GM12878 (cell line): ENCODE measurements at regions not wholly inside any gene's neighbourhood (a gene's known extent, or its start where the extent isn't known, plus 50 kb on each side); places are given as distances from the start of the nearest gene placed in this dataset.

Experiments
- ATAC-seq: fragments of 200-7000 bp; cut with Tn5 transposase; 3 replicates; pipeline ENCODE4 v1.9.1; 2020; ENCODE audit warnings: mild to moderate bottlenecking, moderate library complexity
- BruUV-seq: library from RNA; stranded (reverse); fragments of 400-500 nt; replicated peaks from 2 replicates; lab custom pipeline; 2021; lab: Mats Ljungman, UMichigan
- CTCF ChIA-PET: fragments of 300-600 bp; sonication (Branson Sonifier 250); formaldehyde crosslinking; extraction: SDS; loops from one replicate; lab custom pipeline; 2021; ENCODE audit warnings: inconsistent platforms; lab: Yijun Ruan, JAX
- POLR2A ChIA-PET: fragments of 350-600 bp; formaldehyde crosslinking; extraction: SDS; loops from one replicate; lab custom pipeline; 2021; ENCODE audit warnings: inconsistent platforms; lab: Charles Lee
- RAD21 ChIA-PET: fragments of 300-600 bp; sonication (Branson Sonifier 250); formaldehyde crosslinking; loops from one replicate; lab custom pipeline; 2023; ENCODE audit warnings: antibody characterized with exemption; ENCODE audit not compliant: unreplicated experiment; lab: Charles Lee
- SMC1A ChIA-PET: fragments of 300-600 bp; sonication (Branson Sonifier 250); formaldehyde crosslinking; loops from one replicate; lab custom pipeline; 2023; ENCODE audit not compliant: unreplicated experiment, uncharacterized antibody; lab: Charles Lee
- DNase-seq: peaks from one replicate; pipeline ENCODE4 v3.0.0-alpha.2; 2011; ENCODE audit warnings: low read depth, low spot score
- FAIRE-seq: peaks from 3 replicates; lab custom pipeline; 2011; peaks lifted over from hg19 to GRCh38; lab: Jason Lieb, UNC
- H2AFZ ChIP-seq: 2 replicates; pipeline ENCODE4 v1.6.0; 2011; ENCODE audit warnings: low read depth, low read length, control low read depth; ENCODE audit not compliant: control insufficient read depth
- H3K27ac ChIP-seq: 2 replicates; pipeline ENCODE4 v1.5.1; 2011; ENCODE audit warnings: control low read depth; ENCODE audit not compliant: control insufficient read depth, insufficient read depth
- H3K27me3 ChIP-seq, 2 experiments: replicated peaks in 1 of 2; 2 replicates each; pipeline versions ENCODE4 v1.6.0 to v1.6.1; 2011; ENCODE audit warnings: low read length in 1 of 2; ENCODE audit not compliant: control insufficient read depth in 2 of 2, insufficient read depth in 2 of 2
- H3K36me3 ChIP-seq, 2 experiments: 2 replicates each; pipeline ENCODE4 v1.5.1; 2011; ENCODE audit warnings: low read length in 1 of 2; ENCODE audit not compliant: control insufficient read depth in 2 of 2, insufficient read depth in 2 of 2
- H3K4me1 ChIP-seq: 2 replicates; pipeline ENCODE4 v1.6.1; 2011; ENCODE audit warnings: mild to moderate bottlenecking, low read length, moderate library complexity, mixed read lengths; ENCODE audit not compliant: control insufficient read depth, insufficient read depth
- H3K4me2 ChIP-seq: 2 replicates; pipeline ENCODE4 v1.6.0; 2011; ENCODE audit warnings: control low read depth; ENCODE audit not compliant: control insufficient read depth, insufficient read depth
- H3K4me3 ChIP-seq: fragments of 200-600 bp; sonication (generic); 2 replicates; pipeline ENCODE4 v1.5.1; 2016
- H3K79me2 ChIP-seq: 2 replicates; pipeline ENCODE4 v1.6.0; 2011; ENCODE audit warnings: low read length; ENCODE audit not compliant: control insufficient read depth, insufficient read depth
- H3K9ac ChIP-seq: 2 replicates; pipeline ENCODE4 v1.8.0; 2011; ENCODE audit warnings: low read length, control low read depth, mixed read lengths; ENCODE audit not compliant: control insufficient read depth, insufficient read depth
- H3K9me3 ChIP-seq: replicated peaks from 3 replicates; pipeline ENCODE4 v1.5.1; 2011; ENCODE audit warnings: mild to moderate bottlenecking, low read length; ENCODE audit not compliant: control insufficient read depth, insufficient read depth
- H4K20me1 ChIP-seq: 2 replicates; pipeline ENCODE4 v1.6.0; 2011; ENCODE audit not compliant: control insufficient read depth, insufficient read depth
- TCF7 ChIP-seq: IDR thresholded peaks from 2 replicates; pipeline ENCODE4 v1.6.1; 2014; ENCODE audit warnings: antibody characterized with exemption, borderline replicate concordance
- WGBS: methylation state at CpG from one replicate; pipeline ENCODE4 v1.1.6; 2016; ENCODE audit warnings: low lambda C conversion rate; ENCODE audit not compliant: insufficient replicate concordance, insufficient coverage; ENCODE audit errors: missing lambda C conversion rate; 5-methylcytosine and 5-hydroxymethylcytosine counted together
- in situ Hi-C: fragments of 300-500 bp; cut with MboI; formaldehyde crosslinking; loops from 9 replicates; pipeline ENCODE4 v1.14.3; 2018; ENCODE audit warnings: mixed read lengths
- intact Hi-C: fragments of 100-400 bp; cut with micrococcal nuclease; formaldehyde crosslinking; loops from one replicate; pipeline ENCODE4 v1.14.2; 2022; ENCODE audit not compliant: unreplicated experiment
- TF ChIP-seq, protein P1 (sequence below): IDR thresholded peaks from 2 replicates; pipeline ENCODE4 v1.6.1; 2012; ENCODE audit warnings: mild to moderate bottlenecking, low read depth, low read length
- TF ChIP-seq, protein P2 (sequence below): fragments of 450-650 bp; formaldehyde crosslinking; IDR thresholded peaks from 2 replicates; pipeline ENCODE4 v1.4.0; 2020; ENCODE audit warnings: mild to moderate bottlenecking, moderate library complexity
- TF ChIP-seq, protein P3 (sequence below): fragments of 150-350 bp; IDR thresholded peaks from 2 replicates; pipeline ENCODE4 v1.6.1; 2016; ENCODE audit warnings: low read depth, low read length

DNA sequence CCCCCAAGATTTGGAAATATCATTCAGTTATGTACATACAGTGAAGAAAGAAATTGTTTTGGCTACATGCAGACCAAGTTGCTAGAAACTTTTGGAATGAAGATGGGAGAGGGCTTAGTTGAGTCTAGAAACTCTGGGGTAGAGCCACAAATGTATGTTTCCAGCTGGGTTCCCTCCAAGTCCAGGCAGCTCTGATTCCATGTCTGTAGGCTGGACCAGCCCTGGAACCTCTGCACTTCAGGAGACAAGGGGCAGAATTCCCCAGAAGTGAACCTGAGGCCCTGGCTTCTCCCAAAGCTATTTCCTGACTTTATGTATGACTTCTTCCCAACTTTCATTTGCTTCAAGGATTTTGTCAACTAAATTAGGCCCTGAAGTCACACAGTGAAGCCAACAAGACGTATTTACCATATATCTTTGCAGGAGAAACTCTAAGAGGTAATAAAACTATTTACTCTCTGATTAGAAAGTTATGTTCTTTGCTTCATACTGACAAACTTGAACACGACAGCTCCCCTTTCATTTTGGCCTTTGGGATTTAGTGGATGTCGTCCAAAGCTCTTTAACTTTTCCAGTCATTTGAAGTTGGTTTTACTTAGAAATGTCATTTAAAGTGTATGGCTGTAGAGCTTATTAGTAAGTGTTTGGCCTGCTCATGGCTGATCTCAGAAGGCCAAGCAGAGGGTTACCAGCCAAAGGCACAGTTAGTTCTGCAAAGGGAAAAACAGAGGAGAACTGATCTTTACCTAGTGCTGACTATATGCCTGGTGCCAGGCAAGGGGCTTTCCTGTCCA is 152.0 kb upstream of the SLC28A3 start:
- Histone ChIP-seq H3K9ac (no peak overlapping the region), H3K4me2 (no peak overlapping the region), H3K79me2 (no peaks in the 10 kb centered on the region), H3K4me3 (no peak overlapping the region), H2AFZ (no peak overlapping the region), H3K4me1 (no peaks in the 10 kb centered on the region), H3K27ac (no peak overlapping the region), H3K9me3 (no peaks in the 10 kb centered on the region), H3K27me3 (0 out of 4 replicates have a peak, but pooled peaks cover 0 to 3% of the 10 kb centered on the region in 2 experiments), H3K36me3 (no peaks in the 10 kb centered on the region), H4K20me1 (no peaks in the 10 kb centered on the region)
- in situ Hi-C loops = no loop called here
- ChIA-PET SMC1A (interaction anchor here (1.2 kb wide), 1 partner anchor 96 kb away, joined by 3 read pairs; no protein-coding TSS in a partner anchor), CTCF (interaction anchor here (1.0 kb wide), 1 partner anchor 290 kb away, joined by 3 read pairs; no protein-coding TSS in a partner anchor), POLR2A (no interaction called here), RAD21 (no interaction called here)
- FAIRE-seq (no peak), ATAC-seq (no peak), DNase-seq (no peak)
- BruUV-seq = no TSS peak
- TF ChIP-seq TCF7 = no peak
- TF ChIP-seq, protein P1, sequence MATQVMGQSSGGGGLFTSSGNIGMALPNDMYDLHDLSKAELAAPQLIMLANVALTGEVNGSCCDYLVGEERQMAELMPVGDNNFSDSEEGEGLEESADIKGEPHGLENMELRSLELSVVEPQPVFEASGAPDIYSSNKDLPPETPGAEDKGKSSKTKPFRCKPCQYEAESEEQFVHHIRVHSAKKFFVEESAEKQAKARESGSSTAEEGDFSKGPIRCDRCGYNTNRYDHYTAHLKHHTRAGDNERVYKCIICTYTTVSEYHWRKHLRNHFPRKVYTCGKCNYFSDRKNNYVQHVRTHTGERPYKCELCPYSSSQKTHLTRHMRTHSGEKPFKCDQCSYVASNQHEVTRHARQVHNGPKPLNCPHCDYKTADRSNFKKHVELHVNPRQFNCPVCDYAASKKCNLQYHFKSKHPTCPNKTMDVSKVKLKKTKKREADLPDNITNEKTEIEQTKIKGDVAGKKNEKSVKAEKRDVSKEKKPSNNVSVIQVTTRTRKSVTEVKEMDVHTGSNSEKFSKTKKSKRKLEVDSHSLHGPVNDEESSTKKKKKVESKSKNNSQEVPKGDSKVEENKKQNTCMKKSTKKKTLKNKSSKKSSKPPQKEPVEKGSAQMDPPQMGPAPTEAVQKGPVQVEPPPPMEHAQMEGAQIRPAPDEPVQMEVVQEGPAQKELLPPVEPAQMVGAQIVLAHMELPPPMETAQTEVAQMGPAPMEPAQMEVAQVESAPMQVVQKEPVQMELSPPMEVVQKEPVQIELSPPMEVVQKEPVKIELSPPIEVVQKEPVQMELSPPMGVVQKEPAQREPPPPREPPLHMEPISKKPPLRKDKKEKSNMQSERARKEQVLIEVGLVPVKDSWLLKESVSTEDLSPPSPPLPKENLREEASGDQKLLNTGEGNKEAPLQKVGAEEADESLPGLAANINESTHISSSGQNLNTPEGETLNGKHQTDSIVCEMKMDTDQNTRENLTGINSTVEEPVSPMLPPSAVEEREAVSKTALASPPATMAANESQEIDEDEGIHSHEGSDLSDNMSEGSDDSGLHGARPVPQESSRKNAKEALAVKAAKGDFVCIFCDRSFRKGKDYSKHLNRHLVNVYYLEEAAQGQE = no peak
- TF ChIP-seq, protein P2, sequence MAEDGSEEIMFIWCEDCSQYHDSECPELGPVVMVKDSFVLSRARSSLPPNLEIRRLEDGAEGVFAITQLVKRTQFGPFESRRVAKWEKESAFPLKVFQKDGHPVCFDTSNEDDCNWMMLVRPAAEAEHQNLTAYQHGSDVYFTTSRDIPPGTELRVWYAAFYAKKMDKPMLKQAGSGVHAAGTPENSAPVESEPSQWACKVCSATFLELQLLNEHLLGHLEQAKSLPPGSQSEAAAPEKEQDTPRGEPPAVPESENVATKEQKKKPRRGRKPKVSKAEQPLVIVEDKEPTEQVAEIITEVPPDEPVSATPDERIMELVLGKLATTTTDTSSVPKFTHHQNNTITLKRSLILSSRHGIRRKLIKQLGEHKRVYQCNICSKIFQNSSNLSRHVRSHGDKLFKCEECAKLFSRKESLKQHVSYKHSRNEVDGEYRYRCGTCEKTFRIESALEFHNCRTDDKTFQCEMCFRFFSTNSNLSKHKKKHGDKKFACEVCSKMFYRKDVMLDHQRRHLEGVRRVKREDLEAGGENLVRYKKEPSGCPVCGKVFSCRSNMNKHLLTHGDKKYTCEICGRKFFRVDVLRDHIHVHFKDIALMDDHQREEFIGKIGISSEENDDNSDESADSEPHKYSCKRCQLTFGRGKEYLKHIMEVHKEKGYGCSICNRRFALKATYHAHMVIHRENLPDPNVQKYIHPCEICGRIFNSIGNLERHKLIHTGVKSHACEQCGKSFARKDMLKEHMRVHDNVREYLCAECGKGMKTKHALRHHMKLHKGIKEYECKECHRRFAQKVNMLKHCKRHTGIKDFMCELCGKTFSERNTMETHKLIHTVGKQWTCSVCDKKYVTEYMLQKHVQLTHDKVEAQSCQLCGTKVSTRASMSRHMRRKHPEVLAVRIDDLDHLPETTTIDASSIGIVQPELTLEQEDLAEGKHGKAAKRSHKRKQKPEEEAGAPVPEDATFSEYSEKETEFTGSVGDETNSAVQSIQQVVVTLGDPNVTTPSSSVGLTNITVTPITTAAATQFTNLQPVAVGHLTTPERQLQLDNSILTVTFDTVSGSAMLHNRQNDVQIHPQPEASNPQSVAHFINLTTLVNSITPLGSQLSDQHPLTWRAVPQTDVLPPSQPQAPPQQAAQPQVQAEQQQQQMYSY (CRISPR knock-in tag) = no peak
- TF ChIP-seq, protein P3, sequence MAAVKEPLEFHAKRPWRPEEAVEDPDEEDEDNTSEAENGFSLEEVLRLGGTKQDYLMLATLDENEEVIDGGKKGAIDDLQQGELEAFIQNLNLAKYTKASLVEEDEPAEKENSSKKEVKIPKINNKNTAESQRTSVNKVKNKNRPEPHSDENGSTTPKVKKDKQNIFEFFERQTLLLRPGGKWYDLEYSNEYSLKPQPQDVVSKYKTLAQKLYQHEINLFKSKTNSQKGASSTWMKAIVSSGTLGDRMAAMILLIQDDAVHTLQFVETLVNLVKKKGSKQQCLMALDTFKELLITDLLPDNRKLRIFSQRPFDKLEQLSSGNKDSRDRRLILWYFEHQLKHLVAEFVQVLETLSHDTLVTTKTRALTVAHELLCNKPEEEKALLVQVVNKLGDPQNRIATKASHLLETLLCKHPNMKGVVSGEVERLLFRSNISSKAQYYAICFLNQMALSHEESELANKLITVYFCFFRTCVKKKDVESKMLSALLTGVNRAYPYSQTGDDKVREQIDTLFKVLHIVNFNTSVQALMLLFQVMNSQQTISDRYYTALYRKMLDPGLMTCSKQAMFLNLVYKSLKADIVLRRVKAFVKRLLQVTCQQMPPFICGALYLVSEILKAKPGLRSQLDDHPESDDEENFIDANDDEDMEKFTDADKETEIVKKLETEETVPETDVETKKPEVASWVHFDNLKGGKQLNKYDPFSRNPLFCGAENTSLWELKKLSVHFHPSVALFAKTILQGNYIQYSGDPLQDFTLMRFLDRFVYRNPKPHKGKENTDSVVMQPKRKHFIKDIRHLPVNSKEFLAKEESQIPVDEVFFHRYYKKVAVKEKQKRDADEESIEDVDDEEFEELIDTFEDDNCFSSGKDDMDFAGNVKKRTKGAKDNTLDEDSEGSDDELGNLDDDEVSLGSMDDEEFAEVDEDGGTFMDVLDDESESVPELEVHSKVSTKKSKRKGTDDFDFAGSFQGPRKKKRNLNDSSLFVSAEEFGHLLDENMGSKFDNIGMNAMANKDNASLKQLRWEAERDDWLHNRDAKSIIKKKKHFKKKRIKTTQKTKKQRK = no peak
- intact Hi-C loops = no loop called here
- 13% methylated on average over 3 of the region's 3 CpGs for WGBS
